ENCODE measurements at regions not wholly inside any gene's neighbourhood (a gene's known extent, or its start where the extent isn't known, plus 50 kb on each side); places are given as distances from the start of the nearest gene placed in this dataset.

DNA sequence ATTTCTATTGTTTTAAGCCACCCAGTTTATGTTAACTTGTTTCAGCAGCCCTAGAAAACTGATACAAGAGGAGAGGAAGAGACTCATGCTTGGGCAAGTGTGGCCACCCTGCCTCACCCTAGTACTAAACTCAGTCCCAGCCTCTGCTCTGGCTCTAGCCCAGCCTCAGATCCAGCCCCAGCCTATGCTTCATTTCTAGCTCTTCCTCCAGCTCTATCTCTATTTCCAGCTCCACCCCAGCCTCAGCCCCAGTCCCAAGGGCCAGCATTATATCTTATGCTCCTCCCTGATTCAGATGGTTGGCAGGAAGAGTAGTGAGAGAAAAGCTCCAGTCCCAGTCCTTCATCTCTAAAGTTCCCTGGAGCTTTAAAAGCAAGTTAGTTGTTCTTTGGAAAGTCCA, 535.5 kb downstream of the PTPRC start:
- TF ChIP-seq, protein P1, sequence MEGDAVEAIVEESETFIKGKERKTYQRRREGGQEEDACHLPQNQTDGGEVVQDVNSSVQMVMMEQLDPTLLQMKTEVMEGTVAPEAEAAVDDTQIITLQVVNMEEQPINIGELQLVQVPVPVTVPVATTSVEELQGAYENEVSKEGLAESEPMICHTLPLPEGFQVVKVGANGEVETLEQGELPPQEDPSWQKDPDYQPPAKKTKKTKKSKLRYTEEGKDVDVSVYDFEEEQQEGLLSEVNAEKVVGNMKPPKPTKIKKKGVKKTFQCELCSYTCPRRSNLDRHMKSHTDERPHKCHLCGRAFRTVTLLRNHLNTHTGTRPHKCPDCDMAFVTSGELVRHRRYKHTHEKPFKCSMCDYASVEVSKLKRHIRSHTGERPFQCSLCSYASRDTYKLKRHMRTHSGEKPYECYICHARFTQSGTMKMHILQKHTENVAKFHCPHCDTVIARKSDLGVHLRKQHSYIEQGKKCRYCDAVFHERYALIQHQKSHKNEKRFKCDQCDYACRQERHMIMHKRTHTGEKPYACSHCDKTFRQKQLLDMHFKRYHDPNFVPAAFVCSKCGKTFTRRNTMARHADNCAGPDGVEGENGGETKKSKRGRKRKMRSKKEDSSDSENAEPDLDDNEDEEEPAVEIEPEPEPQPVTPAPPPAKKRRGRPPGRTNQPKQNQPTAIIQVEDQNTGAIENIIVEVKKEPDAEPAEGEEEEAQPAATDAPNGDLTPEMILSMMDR (IDR thresholded peaks at IDR 0.05; ENCODE audit: low read depth, low read length, missing control alignments) = no peak
- DNase-seq (ENCODE audit: low read depth) = no peak
- H3K4me3 ChIP-seq (ENCODE audit: low read depth, low read length) = no peak overlapping the region
- in situ Hi-C loops (cut with HindIII; ENCODE audit: low sequenced_read_pairs) = no loop called here

DNA sequence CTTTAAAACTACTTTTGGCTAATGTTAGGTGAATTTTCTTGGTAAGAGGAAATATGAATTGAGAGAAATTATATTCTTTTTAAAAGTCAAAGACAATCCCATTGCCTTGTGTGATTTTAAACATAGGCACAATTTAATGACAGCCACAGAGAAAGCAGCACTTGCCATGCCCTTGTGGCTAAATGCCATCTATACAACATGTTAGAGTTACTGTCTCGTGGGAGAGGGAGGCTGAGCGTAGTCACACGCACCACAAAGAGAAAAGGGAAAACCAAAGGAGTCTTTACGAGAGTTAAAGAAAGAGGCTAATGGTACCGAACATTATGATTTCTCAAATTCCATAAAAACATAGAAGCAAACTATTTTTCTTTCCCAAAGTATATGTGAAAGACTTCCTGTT, 537.9 kb downstream of the PTPRC start:
- DNase-seq (ENCODE audit: low read depth) = no peak
- no peak overlapping the region for H3K4me3 ChIP-seq (ENCODE audit: low read depth, low read length)
- TF ChIP-seq, protein P1 (IDR thresholded peaks at IDR 0.05; ENCODE audit: low read depth, low read length, missing control alignments) = no peak
- in situ Hi-C loops (cut with HindIII; ENCODE audit: low sequenced_read_pairs) = no loop called here

DNA sequence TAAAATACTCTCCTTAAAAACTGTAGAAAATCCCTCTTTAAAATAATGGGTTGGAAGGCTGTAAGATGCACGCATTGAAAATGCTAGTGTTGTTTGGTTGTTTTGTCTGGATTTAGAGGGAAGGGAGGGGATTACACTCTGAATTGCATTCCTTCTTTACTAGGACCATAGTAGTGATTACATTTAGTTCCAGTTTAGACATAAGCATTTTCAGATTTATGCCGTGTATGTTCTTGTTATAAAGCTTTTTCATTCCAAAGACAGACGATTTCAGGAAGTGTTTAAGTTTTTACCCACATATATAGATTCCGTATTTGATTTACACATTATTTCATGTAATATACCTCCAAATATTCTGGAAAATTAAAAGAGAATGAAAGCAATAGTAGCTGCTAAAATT, 538.4 kb downstream of the PTPRC start:
- DNase-seq (ENCODE audit: low read depth) = no peak
- in situ Hi-C loops (cut with HindIII; ENCODE audit: low sequenced_read_pairs) = no loop called here
- TF ChIP-seq, protein P1 (IDR thresholded peaks at IDR 0.05; ENCODE audit: low read depth, low read length, missing control alignments) = no peak

DNA sequence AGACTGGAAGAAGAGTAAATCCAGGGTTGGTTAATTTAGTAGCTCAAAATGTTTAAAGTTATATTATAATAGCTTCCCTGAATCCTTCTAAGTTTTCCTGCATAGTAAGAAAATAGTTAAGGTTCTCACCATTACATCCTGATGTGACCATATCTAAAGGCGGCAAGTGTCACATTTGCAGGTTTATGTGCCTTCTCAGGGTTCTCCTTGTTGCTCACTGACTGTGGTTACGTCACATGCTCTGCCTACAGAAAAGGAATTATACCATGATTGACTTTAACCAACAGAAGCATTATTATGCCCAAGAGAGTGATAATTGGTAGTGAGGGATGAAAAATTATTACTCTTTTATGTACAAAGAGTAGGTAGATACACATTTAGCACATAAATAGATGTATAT, 539.8 kb downstream of the PTPRC start:
- DNase-seq (ENCODE audit: low read depth) = no peak
- in situ Hi-C loops (cut with HindIII; ENCODE audit: low sequenced_read_pairs) = no loop called here
- no peak overlapping the region for H3K4me3 ChIP-seq (ENCODE audit: low read depth, low read length)
- TF ChIP-seq, protein P1 (IDR thresholded peaks at IDR 0.05; ENCODE audit: low read depth, low read length, missing control alignments) = no peak

More for the DNA sequence above, 538.4 kb downstream of the PTPRC start:
- no peak overlapping the region for H3K4me3 ChIP-seq (ENCODE audit: low read depth, low read length)

DNA sequence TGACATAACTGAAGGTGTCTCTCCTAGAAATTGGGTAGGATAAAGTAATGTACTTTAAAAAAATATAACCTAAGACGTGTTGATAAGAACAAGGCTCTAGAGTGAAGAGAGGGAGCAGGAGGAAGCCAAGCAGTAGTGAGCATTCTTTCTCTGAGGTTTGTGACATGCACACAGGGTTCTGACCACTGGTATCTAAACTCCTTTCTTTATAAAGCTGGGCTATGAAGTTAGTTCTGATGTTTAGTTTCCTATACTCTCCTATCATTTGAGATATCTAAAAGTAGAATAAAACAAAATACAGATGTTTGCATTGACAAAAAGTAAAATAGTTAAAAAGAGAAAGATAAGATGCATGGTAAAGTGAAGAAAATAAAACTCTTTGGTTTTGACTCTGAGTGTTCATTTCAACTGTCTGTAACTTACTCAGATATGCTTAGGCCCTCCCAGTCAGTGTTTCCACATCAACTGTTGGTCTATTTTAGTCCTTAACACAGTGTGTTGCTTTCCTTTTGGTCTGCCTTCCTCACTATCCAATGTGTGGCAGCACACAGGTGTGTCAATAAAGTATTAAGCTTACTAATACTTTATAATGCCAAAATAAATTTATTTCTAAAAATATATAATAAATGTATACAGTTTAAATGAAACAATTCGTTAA, 543.5 kb downstream of the PTPRC start:
- TF ChIP-seq, protein P1 (IDR thresholded peaks at IDR 0.05; ENCODE audit: low read depth, low read length, missing control alignments) = no peak
- in situ Hi-C loops (cut with HindIII; ENCODE audit: low sequenced_read_pairs) = no loop called here
- no peak for DNase-seq (ENCODE audit: low read depth)
- no peak overlapping the region for H3K4me3 ChIP-seq (ENCODE audit: low read depth, low read length)

DNA sequence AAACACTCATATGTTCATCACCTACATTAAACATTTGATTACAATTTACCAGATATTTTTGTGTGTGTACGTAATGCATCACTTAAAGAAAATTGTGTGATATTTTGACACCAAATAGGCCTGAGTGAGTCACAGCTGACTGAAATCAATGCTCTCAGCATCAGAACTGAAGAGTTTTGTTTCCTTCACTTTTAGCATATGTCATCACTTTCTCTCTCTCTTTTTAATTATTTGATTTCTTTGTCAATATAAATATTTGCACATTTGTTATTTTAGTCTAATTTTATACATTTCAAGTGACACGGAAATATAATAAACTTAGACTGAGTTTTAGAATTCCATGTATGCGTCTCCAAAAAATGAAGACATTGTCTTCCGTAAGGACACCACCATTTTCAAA, 545.3 kb downstream of the PTPRC start:
- TF ChIP-seq, protein P1 (IDR thresholded peaks at IDR 0.05; ENCODE audit: low read depth, low read length, missing control alignments) = no peak
- no peak overlapping the region for H3K4me3 ChIP-seq (ENCODE audit: low read depth, low read length)
- DNase-seq (ENCODE audit: low read depth) = no peak
- in situ Hi-C loops (cut with HindIII; ENCODE audit: low sequenced_read_pairs) = no loop called here
